Suppressor macrophage treated with lipopolysaccharide for 1 hour (primary cell): ENCODE measurements at regions not wholly inside any gene's neighbourhood (a gene's known extent, or its start where the extent isn't known, plus 50 kb on each side); places are given as distances from the start of the nearest gene placed in this dataset.

Experiments used
- DNase-seq, 3 donors: peaks; one replicate each; pipeline ENCODE4 v3.0.0-alpha.2; 2020 to 2022

- no peak for DNase-seq
Measured at GRCh38 chr6:33862536-33862935, 58.7 kb upstream of the MLN start.

DNA sequence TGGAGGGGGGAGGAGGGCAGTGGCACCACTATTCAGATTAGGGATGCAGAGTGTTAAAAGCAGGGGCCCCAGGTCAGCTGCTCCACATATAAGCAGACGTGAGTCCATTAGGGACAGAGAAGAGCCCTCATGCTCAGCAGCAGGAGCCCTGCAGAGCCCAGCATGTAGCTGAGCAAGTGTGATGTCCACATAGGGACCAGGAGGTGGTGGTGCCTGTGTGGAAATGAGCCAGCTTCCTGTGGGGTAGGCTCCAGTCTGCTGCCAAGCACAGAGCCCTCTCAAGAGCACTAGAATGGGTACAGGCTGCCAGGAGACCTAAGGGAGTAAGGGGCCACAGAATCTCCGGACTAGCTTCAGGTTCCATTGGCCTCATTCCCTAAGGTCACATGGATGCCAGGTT lies 57.9 kb upstream of the MLN start:
- DNase-seq: no peak

GRCh38 chr6:33860706-33861474 lies 57.1 kb upstream of the MLN start:
- peak; percentile 54 to 56 (median 54) for DNase-seq

DNA sequence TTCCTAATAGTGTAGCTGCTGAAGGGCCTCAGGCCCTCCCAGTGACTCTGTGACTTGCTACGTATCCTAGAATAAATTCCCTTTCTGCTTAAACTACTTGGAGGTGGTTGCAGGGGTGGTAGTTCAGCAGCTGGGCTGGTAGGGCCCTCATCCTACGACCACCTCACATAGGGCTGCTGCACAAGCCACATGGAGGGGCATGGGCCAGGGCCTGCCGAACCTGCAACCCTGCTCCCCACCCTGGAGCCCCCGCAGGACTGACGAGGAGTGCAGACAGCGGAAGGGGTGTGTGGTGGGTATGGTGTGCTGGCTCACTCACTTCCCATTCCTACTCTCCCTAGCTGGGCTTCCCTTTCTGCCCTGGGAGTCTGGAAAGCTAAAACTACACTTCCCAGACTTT lies 56.2 kb upstream of the MLN start:
- DNase-seq: no peak

- no peak for DNase-seq
Measured at GRCh38 chr6:33858804-33859505, 55.2 kb upstream of the MLN start.

DNA sequence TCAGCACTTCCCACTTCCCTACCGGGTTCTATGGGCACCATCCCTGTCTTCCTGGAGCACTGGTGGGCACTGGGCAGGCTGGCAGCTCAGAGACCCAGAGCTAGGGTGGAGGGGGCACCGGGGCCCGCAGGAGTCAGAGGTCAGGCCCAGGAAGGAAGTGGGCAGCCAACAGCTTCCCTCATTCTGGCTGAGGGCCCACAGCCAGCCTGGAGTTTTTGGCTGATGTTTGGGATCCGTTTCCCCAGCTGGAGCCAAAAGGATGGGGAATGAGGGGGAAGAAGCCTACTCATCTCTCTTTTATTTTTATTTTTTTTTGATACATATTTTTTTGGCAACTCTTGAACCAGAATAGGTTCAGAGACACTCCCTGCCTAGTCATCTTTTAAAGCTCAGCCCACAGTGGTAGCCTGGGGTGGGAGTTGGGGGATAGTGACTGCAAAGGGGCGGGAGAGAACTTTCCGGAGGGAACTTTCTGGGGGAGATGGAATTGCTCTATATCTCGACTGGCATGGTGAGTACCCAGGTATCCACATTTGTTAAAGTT lies 54.2 kb upstream of the MLN start:
- DNase-seq: no peak

DNA sequence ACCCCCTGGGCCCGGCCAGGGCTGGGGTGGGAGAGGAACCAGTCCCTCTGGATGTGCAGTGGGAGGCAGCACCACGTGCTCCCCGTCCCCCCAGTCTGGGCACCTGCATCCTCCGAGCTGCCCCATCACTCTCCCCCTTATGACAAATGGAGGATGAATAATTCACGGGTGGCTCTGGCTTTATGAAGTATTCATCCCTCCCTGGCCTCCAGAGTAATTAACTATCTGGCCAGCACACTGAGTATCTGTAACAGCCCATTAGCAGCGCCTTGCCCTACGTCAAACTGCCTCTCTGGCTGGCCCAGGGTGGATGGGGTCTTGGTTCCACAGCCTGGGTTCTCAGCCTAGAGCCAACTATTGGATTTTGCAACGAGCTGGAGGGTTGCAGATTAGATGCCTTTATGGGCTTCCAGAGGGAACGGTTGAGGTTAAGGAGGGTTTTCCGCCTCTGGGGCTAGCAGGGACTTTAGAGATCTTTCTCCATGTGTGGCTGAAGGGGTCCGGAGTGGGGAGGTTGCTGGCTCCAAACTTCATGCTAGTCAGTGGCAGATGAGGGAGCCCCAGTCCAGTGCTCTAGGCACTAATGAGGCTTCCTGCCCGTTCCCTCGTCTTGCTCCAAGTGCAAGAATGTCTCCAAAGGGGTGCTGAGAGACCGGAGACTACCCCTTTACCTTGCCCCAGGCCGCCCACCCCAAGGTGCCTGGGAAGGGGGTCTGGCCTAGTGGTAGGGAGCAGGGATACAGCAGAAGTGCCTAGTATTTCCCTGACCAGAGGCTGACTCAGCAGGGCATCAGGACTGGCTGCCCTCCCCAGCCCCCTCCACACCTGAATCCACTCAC lies 53.5 kb upstream of the MLN start:
- no peak for DNase-seq

- no peak for DNase-seq
Measured at GRCh38 chr6:33856655-33857054, 52.9 kb upstream of the MLN start.

GRCh38 chr6:33856031-33856590 lies 52.3 kb upstream of the MLN start:
- DNase-seq: no peak

- no peak for DNase-seq
Measured at GRCh38 chr6:33854572-33855030, 50.8 kb upstream of the MLN start.

- DNase-seq: no peak
Measured at GRCh38 chr6:33853736-33854135, 49.9 kb upstream of the MLN start.
